Uterus (tissue), 2 donors: ENCODE measurements at regions not wholly inside any gene's neighbourhood (a gene's known extent, or its start where the extent isn't known, plus 50 kb on each side); places are given as distances from the start of the nearest gene placed in this dataset.

Source experiments
- POLR2A ChIP-seq, 2 donors: fragments of 450-650 bp; IDR thresholded peaks; one replicate each; pipeline ENCODE4 v1.6.1; 2016; ENCODE audit warnings: antibody characterized with exemption in 2 of 2, mild to moderate bottlenecking in 1 of 2, moderate library complexity in 1 of 2
- TF ChIP-seq, protein P1 (sequence below), 4 experiments: fragments of 200-600 bp in 2 of 4; fragments of 450-650 bp in 2 of 4; sonication (generic) in 2 of 4; IDR thresholded peaks; one replicate each; pipeline ENCODE4 v1.5.1; 2016 to 2019; ENCODE audit warnings: antibody characterized with exemption in 4 of 4, mild to moderate bottlenecking in 2 of 4, moderate library complexity in 1 of 4

DNA sequence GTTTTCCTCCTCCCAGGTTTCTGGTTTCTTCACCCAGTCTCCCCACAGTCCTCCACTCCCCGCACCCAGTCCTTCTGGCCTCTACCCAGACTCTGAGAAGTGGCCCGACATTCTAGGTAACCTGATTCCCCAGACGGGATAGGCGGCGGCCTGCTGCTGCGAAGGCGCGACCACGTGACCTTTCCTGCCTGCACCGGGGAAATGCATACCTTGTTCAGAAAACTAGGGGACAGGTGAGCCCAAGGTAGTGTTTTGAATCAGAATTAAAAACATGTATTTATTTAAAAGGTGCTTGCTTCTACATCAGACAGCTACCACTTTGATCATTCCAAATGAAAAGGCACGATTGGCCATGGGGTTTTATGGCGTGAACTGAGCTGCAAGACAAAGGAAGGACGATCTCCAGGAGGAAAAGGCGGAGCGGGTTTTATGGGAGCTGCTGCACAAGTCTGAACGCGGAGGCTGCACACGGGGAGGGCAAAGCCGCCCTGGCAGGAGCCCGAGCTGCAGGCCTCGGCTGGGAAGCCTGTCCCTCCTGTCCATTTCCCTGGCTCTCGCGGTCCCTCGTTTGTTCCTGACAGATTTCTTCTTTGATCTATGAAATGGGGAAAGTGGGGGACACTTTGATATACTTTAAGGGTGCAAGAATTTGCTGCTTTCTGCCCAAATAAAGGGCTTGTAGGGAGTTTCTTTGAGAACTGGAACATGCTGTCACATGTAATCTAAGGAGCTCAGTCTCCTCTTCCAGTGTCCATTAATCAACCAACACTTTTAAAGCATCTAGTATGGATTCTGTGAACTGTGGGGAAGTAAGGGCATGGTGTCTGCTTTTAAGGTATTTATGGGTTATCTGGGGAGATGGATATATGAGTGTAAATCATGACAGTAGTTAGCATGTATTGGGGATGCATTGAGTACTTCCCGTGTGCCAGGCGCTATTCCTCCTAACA is 150.9 kb downstream of the SPRY1 start:
- TF ChIP-seq, protein P1, sequence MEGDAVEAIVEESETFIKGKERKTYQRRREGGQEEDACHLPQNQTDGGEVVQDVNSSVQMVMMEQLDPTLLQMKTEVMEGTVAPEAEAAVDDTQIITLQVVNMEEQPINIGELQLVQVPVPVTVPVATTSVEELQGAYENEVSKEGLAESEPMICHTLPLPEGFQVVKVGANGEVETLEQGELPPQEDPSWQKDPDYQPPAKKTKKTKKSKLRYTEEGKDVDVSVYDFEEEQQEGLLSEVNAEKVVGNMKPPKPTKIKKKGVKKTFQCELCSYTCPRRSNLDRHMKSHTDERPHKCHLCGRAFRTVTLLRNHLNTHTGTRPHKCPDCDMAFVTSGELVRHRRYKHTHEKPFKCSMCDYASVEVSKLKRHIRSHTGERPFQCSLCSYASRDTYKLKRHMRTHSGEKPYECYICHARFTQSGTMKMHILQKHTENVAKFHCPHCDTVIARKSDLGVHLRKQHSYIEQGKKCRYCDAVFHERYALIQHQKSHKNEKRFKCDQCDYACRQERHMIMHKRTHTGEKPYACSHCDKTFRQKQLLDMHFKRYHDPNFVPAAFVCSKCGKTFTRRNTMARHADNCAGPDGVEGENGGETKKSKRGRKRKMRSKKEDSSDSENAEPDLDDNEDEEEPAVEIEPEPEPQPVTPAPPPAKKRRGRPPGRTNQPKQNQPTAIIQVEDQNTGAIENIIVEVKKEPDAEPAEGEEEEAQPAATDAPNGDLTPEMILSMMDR (IDR thresholded peaks at IDR 0.05), result no peak
- no peak for TF ChIP-seq POLR2A (IDR thresholded peaks at IDR 0.05)
